OCI-LY1 (cell line): ENCODE measurements at regions not wholly inside any gene's neighbourhood (a gene's known extent, or its start where the extent isn't known, plus 50 kb on each side); places are given as distances from the start of the nearest gene placed in this dataset.

Experiments
- H2AFZ ChIP-seq: fragments of 200-600 bp; sonication (generic), shearing (Covaris generic); 2 replicates; pipeline ENCODE4 v1.6.0; 2014; ENCODE audit warnings: antibody characterized with exemption, mild to moderate bottlenecking, low read length
- H3F3A ChIP-seq: fragments of 200-600 bp; sonication (generic), shearing (Covaris generic); 2 replicates; pipeline ENCODE4 v1.6.0; 2014; ENCODE audit warnings: mild to moderate bottlenecking, antibody characterized with exemption, low read length, moderate library complexity; ENCODE audit not compliant: insufficient read depth
- H3K27ac ChIP-seq: fragments of 200-600 bp; sonication (generic); 2 replicates; pipeline ENCODE4 v1.5.1; 2014; ENCODE audit warnings: low read length, mixed run types, mild to moderate bottlenecking, low read depth; ENCODE audit not compliant: poor library complexity, severe bottlenecking
- H3K27me3 ChIP-seq: fragments of 200-600 bp; sonication (generic); 2 replicates; pipeline ENCODE4 v1.6.0; 2014; ENCODE audit warnings: antibody characterized with exemption, mild to moderate bottlenecking, low read length, moderate library complexity; ENCODE audit not compliant: insufficient read depth
- H3K36me3 ChIP-seq: fragments of 200-600 bp; sonication (generic); 2 replicates; pipeline ENCODE4 v1.6.1; 2014; ENCODE audit warnings: mild to moderate bottlenecking, antibody characterized with exemption, low read length, moderate library complexity, mixed read lengths; ENCODE audit not compliant: insufficient read depth
- H3K4me1 ChIP-seq: fragments of 200-600 bp; sonication (generic); 2 replicates; pipeline ENCODE4 v1.5.1; 2014; ENCODE audit warnings: mild to moderate bottlenecking, low read length, moderate library complexity; ENCODE audit not compliant: insufficient read depth, severe bottlenecking
- H3K4me2 ChIP-seq: fragments of 200-600 bp; sonication (generic), shearing (Covaris generic); 2 replicates; pipeline ENCODE4 v1.6.1; 2014; ENCODE audit warnings: low read length
- H3K4me3 ChIP-seq: fragments of 200-600 bp; sonication (generic); 2 replicates; pipeline ENCODE4 v1.5.1; 2014; ENCODE audit warnings: low read length, low read depth, mild to moderate bottlenecking, mixed read lengths; ENCODE audit not compliant: poor library complexity, severe bottlenecking
- H3K79me2 ChIP-seq: fragments of 200-600 bp; shearing (Covaris generic); 2 replicates; pipeline ENCODE4 v1.6.1; 2016; ENCODE audit warnings: mixed run types, low read length, mixed read lengths; ENCODE audit not compliant: insufficient read depth
- H3K9ac ChIP-seq: fragments of 200-600 bp; sonication (generic), shearing (Covaris generic); 2 replicates; pipeline ENCODE4 v1.6.1; 2014; ENCODE audit warnings: mild to moderate bottlenecking, low read length, mixed read lengths
- H3K9me2 ChIP-seq: fragments of 200-600 bp; sonication (generic), shearing (Covaris generic); 2 replicates; pipeline ENCODE4 v1.6.1; 2014; ENCODE audit warnings: low read depth, mild to moderate bottlenecking, low read length, mixed read lengths
- H3K9me3 ChIP-seq: fragments of 200-600 bp; shearing (Covaris generic); 2 replicates; pipeline ENCODE4 v1.6.1; 2014; ENCODE audit warnings: low read length, mixed read lengths
- H4K20me1 ChIP-seq: fragments of 200-600 bp; sonication (generic), shearing (Covaris generic); 2 replicates; pipeline ENCODE4 v1.6.0; 2016; ENCODE audit warnings: mild to moderate bottlenecking, low read length; ENCODE audit not compliant: insufficient read depth
- EZH2 ChIP-seq: fragments of 200-600 bp; sonication (generic), shearing (Covaris generic); IDR thresholded peaks from 2 replicates; pipeline ENCODE4 v1.8.0; 2017; ENCODE audit warnings: borderline replicate concordance, mixed run types, mild to moderate bottlenecking, antibody characterized with exemption, low read length, moderate library complexity, mixed read lengths
- TF ChIP-seq, protein P1 (sequence below): fragments of 200-600 bp; sonication (generic), shearing (Covaris generic); IDR thresholded peaks from 2 replicates; pipeline ENCODE4 v1.5.1; 2017; ENCODE audit warnings: mild to moderate bottlenecking, antibody characterized with exemption, low read length, moderate library complexity, mixed read lengths

DNA sequence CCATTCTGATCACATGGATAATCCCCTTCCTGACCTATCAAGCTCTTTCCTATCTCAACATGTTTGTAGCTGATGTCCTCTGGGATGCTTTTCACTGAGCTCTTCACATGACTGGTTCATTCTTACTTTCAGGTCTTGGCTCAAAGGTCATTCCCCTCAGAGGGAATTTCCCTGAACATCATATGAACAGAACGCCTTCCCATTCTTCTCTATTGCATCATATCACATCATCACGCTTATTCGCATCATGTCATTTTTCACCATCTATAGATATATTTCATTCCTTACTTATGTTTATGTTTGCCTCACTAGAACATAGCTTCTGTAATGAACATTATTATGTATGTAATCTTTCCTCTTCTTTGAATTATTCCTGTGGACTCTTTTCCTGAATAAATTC, 178.9 kb upstream of the APCDD1 start:
- Histone ChIP-seq H3K27me3 (no peaks in the 10 kb centered on the region; the same call in 1 of the 2 replicates), H3K4me1 (no peaks in the 10 kb centered on the region), H3F3A (no peaks in the 10 kb centered on the region), H3K27ac (no peak overlapping the region), H4K20me1 (no peaks in the 10 kb centered on the region), H2AFZ (no peak overlapping the region), H3K9ac (no peak overlapping the region), H3K79me2 (no peaks in the 10 kb centered on the region), H3K4me2 (no peak overlapping the region), H3K9me2 (no peaks in the 10 kb centered on the region), H3K36me3 (no peaks in the 10 kb centered on the region), H3K4me3 (no peak overlapping the region), H3K9me3 (no peaks in the 10 kb centered on the region)
- TF ChIP-seq EZH2, result no peak
- TF ChIP-seq, protein P1, sequence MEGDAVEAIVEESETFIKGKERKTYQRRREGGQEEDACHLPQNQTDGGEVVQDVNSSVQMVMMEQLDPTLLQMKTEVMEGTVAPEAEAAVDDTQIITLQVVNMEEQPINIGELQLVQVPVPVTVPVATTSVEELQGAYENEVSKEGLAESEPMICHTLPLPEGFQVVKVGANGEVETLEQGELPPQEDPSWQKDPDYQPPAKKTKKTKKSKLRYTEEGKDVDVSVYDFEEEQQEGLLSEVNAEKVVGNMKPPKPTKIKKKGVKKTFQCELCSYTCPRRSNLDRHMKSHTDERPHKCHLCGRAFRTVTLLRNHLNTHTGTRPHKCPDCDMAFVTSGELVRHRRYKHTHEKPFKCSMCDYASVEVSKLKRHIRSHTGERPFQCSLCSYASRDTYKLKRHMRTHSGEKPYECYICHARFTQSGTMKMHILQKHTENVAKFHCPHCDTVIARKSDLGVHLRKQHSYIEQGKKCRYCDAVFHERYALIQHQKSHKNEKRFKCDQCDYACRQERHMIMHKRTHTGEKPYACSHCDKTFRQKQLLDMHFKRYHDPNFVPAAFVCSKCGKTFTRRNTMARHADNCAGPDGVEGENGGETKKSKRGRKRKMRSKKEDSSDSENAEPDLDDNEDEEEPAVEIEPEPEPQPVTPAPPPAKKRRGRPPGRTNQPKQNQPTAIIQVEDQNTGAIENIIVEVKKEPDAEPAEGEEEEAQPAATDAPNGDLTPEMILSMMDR, result no peak

DNA sequence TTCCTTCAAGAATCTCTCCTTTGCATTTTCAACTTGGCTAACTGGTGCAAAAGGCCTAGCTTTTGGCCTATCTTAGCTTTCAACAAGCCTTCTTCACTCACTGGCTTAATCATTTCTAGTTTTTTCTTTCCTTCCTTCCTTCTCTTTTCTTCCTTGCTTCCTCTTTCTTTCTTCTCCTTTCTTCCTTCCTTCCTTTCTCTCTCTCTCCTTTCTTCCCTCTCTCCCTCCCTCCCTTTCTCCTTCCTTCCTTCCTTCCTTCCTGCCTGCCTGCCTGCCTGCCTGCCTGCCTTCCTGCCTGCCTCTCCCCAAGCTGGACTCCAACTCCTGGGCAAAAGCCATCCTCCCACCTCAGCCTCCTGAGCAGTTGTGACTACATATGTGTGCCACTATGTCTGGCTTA, 176.2 kb upstream of the APCDD1 start:
- Histone ChIP-seq H3K9me3 (no peaks in the 10 kb centered on the region), H3K36me3 (no peaks in the 10 kb centered on the region), H3K79me2 (no peaks in the 10 kb centered on the region), H3K4me1 (no peaks in the 10 kb centered on the region), H4K20me1 (no peaks in the 10 kb centered on the region), H3K4me3 (no peak overlapping the region), H3K9ac (no peak overlapping the region), H3K4me2 (no peak overlapping the region), H3K27me3 (no peaks in the 10 kb centered on the region; the same call in 1 of the 2 replicates), H3F3A (no peaks in the 10 kb centered on the region), H3K27ac (no peak overlapping the region), H3K9me2 (no peaks in the 10 kb centered on the region), H2AFZ (no peak overlapping the region)
- TF ChIP-seq, protein P1, result no peak
- TF ChIP-seq EZH2, result no peak

DNA sequence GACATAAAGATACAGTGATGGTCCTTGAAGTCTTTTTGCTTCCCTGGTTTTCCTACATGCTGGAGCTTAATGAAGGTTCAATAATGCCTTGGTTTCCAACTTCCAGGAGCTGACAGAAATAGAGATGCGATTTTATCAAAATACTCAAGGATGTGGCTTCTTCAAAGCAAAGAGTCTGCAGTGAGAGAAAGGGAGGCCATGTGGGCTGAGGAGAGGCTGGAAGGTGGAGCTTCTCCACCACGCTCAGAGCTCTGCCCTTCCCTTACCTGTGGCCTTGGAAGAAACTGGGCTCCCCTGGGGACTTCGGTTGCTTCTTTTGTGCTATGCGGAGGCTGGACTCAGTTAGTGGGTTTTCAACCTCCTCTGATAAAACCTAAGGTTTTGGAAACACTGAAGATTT, 175.0 kb upstream of the APCDD1 start:
- H3F3A ChIP-seq, result no peaks in the 10 kb centered on the region
- no peak overlapping the region for H2AFZ ChIP-seq
- no peaks in the 10 kb centered on the region for H3K36me3 ChIP-seq
- no peaks in the 10 kb centered on the region for H3K79me2 ChIP-seq
- no peak overlapping the region for H3K4me3 ChIP-seq
- H3K9me3 ChIP-seq, result no peaks in the 10 kb centered on the region
- H4K20me1 ChIP-seq, result no peaks in the 10 kb centered on the region
- no peaks in the 10 kb centered on the region for H3K4me1 ChIP-seq
- no peak for TF ChIP-seq EZH2
- TF ChIP-seq, protein P1, result no peak
- H3K4me2 ChIP-seq, result no peak overlapping the region
- H3K27me3 ChIP-seq, result no peaks in the 10 kb centered on the region; the same call in 1 of the 2 replicates
- H3K9me2 ChIP-seq, result no peaks in the 10 kb centered on the region
- H3K27ac ChIP-seq, result no peak overlapping the region
- H3K9ac ChIP-seq, result no peak overlapping the region
